HS-27A (cell line): ENCODE measurements at regions not wholly inside any gene's neighbourhood (a gene's known extent, or its start where the extent isn't known, plus 50 kb on each side); places are given as distances from the start of the nearest gene placed in this dataset.
"Not testable (repeated sequence)": the region's sequence is repeated elsewhere in the genome, so short reads cannot be mapped to it uniquely, and the experiment has no call there.

Experiments used
- DNase-seq: peaks from one replicate; pipeline ENCODE4 v3.0.0-alpha.2; 2012; ENCODE audit warnings: low read depth, missing footprints

- peak; percentile 26 for DNase-seq
Observed at GRCh38 chr4:125750828-125751466, 436.2 kb downstream of the FAT4 start.

GRCh38 chr4:125758438-125758837, 443.7 kb downstream of the FAT4 start:
- DNase-seq = no peak

GRCh38 chr4:125760201-125760819, 445.6 kb downstream of the FAT4 start:
- no peak for DNase-seq

- no peak for DNase-seq
Observed at GRCh38 chr4:125760956-125761355, 446.2 kb downstream of the FAT4 start.

- no peak for DNase-seq
Observed at GRCh38 chr4:125762537-125762936, 447.8 kb downstream of the FAT4 start.

GRCh38 chr4:125765941-125766340, 451.2 kb downstream of the FAT4 start:
- DNase-seq = no peak

GRCh38 chr4:125770814-125771398, 456.2 kb downstream of the FAT4 start:
- DNase-seq = no peak

GRCh38 chr4:125772680-125773079, 457.9 kb downstream of the FAT4 start:
- no peak for DNase-seq

GRCh38 chr4:125773502-125773901, 458.7 kb downstream of the FAT4 start:
- DNase-seq = no peak

- DNase-seq = no peak
Observed at GRCh38 chr4:125773931-125774330, 459.2 kb downstream of the FAT4 start.

- no peak for DNase-seq
Observed at GRCh38 chr4:125776146-125776545, 461.4 kb downstream of the FAT4 start.

GRCh38 chr4:125780164-125780563, 465.4 kb downstream of the FAT4 start:
- no peak for DNase-seq

- DNase-seq = no peak
Observed at GRCh38 chr4:125780747-125781146, 466.0 kb downstream of the FAT4 start.

GRCh38 chr4:125781651-125782050, 466.9 kb downstream of the FAT4 start:
- DNase-seq = no peak

- DNase-seq = no peak
Observed at GRCh38 chr4:125784741-125785140, 470.0 kb downstream of the FAT4 start.

GRCh38 chr4:125787707-125788106, 473.0 kb downstream of the FAT4 start:
- no peak for DNase-seq

- DNase-seq = no peak
Observed at GRCh38 chr4:125789023-125789422, 474.3 kb downstream of the FAT4 start.

GRCh38 chr4:125791896-125792295, 477.1 kb downstream of the FAT4 start:
- no peak for DNase-seq

GRCh38 chr4:125794989-125795388, 480.2 kb downstream of the FAT4 start:
- DNase-seq = no peak

- no peak for DNase-seq
Observed at GRCh38 chr4:125796138-125796537, 481.4 kb downstream of the FAT4 start.

- not testable (repeated sequence) for DNase-seq
Observed at GRCh38 chr4:125797621-125798020, 482.9 kb downstream of the FAT4 start.

GRCh38 chr4:125801373-125801772, 486.6 kb downstream of the FAT4 start:
- no peak for DNase-seq

- DNase-seq = no peak
Observed at GRCh38 chr4:125801924-125802323, 487.2 kb downstream of the FAT4 start.

GRCh38 chr4:125808022-125808421, 493.3 kb downstream of the FAT4 start:
- no peak for DNase-seq
